ENCODE measurements at regions not wholly inside any gene's neighbourhood (a gene's known extent, or its start where the extent isn't known, plus 50 kb on each side); places are given as distances from the start of the nearest gene placed in this dataset.
"Not testable (repeated sequence)": the region's sequence is repeated elsewhere in the genome, so short reads cannot be mapped to it uniquely, and the experiment has no call there.

DNA sequence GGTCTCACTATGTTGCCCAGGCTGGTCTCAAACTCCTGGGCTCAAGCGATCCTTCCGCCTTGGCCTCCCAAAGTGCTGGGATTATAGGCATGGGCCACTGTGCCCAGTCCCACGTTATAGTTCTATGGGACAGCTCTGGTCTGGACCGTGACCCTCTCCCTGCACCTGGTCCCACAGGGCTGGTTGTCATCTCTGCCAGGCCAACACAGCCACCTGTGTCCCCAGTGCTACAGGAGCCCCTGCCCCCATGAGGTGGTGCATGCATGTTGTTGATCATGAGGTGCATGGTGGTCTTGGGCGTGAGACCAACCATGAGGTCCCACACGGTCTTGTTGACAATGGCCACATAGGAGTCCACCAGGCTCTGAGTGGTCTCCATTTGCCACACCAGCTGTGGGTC lies 51.0 kb upstream of the UBE2Q2 start:
- H3K9ac ChIP-seq (ENCODE audit: insufficient read depth in 1 of 2, low read depth in 2 of 2, low read length in 2 of 2); CTCF ChIA-PET (ENCODE audit: low intra/inter-chr PET ratio); H3K36me3 ChIP-seq (ENCODE audit: control insufficient read depth, insufficient read depth, low read length); H3K27ac ChIP-seq (ENCODE audit: extremely low read depth, low read depth, low read length); H3K9me1 ChIP-seq (ENCODE audit: control insufficient read depth, insufficient read depth, low read length); DNase-seq (ENCODE audit: extremely low read depth in 1 of 4, low spot score in 3 of 4); intact Hi-C loops (cut with micrococcal nuclease); H3K4me1 ChIP-seq (replicated peaks in 1 of 2; ENCODE audit: control insufficient read depth in 2 of 2, insufficient read depth in 2 of 2, low read length in 2 of 2); POLR2A ChIA-PET; H3K79me2 ChIP-seq (ENCODE audit: control insufficient read depth, insufficient read depth, low read length); H3K4me2 ChIP-seq (ENCODE audit: insufficient read depth, low read length); H3K9me3 ChIP-seq (replicated peaks; ENCODE audit: control insufficient read depth, insufficient read depth, low read depth, low read length); H3K4me3 ChIP-seq; H2AFZ ChIP-seq (ENCODE audit: low read depth, low read length); ATAC-seq; FAIRE-seq; BruUV-seq (replicated peaks); H4K20me1 ChIP-seq (replicated peaks; ENCODE audit: control insufficient read depth, insufficient read depth, low read length): not testable (repeated sequence)
- peaks cover 16 to 31% of the 10 kb centered on the region in 2 experiments for H3K27me3 ChIP-seq (ENCODE audit: control insufficient read depth in 2 of 2, insufficient read depth in 2 of 2, low read length in 2 of 2)
- 12% methylated on average over 5 of the region's 6 CpGs for WGBS (ENCODE audit: insufficient coverage, low coverage, missing lambda C conversion rate)
- in situ Hi-C loops (cut with MboI), result loop anchor here (5.0 kb wide), 2 partner anchors 60 to 105 kb away; no protein-coding TSS in a partner anchor

- ChIA-PET CTCF (ENCODE audit: low intra/inter-chr PET ratio) (no interaction called here), POLR2A (interaction anchor here (0.6 kb wide), 3 partner anchors 8 to 1250 kb away, joined by 3 to 5 read pairs (median 4); partner anchors contain the start of gene ARID3B)
- in situ Hi-C loops (cut with MboI), result loop anchor here (5.0 kb wide), 2 partner anchors 59 to 104 kb away; no protein-coding TSS in a partner anchor
- no peak for FAIRE-seq
- H3K4me1 ChIP-seq (replicated peaks in 1 of 2; ENCODE audit: control insufficient read depth in 2 of 2, insufficient read depth in 2 of 2, low read length in 2 of 2), result peaks cover 0 to 8% of the 10 kb centered on the region in 2 experiments; a peak in 2 of 5 replicates
- H3K9me3 ChIP-seq (replicated peaks; ENCODE audit: control insufficient read depth, insufficient read depth, low read depth, low read length), result no peaks in the 10 kb centered on the region
- no peaks in the 10 kb centered on the region for H3K9me1 ChIP-seq (ENCODE audit: control insufficient read depth, insufficient read depth, low read length)
- H4K20me1 ChIP-seq (replicated peaks; ENCODE audit: control insufficient read depth, insufficient read depth, low read length), result no peaks in the 10 kb centered on the region
- peak overlapping the region; percentile 45; the same call in 1 of the 2 replicates for H2AFZ ChIP-seq (ENCODE audit: low read depth, low read length)
- DNase-seq (ENCODE audit: extremely low read depth in 1 of 4, low spot score in 3 of 4), result no peak
- peaks cover 14 to 32% of the 10 kb centered on the region in 2 experiments for H3K27me3 ChIP-seq (ENCODE audit: control insufficient read depth in 2 of 2, insufficient read depth in 2 of 2, low read length in 2 of 2)
- no peak for ATAC-seq
- WGBS (ENCODE audit: insufficient coverage, low coverage, missing lambda C conversion rate), result 5% methylated on average over 14 of the region's 14 CpGs
- H3K9ac ChIP-seq (ENCODE audit: insufficient read depth in 1 of 2, low read depth in 2 of 2, low read length in 2 of 2), result peak overlapping the region in 1 of 2 experiments; percentile 52; a peak in 1 of 4 replicates
- intact Hi-C loops (cut with micrococcal nuclease), result no loop called here
- no peak overlapping the region for H3K4me2 ChIP-seq (ENCODE audit: insufficient read depth, low read length)
- H3K4me3 ChIP-seq, result no peak overlapping the region
- BruUV-seq (replicated peaks), result no TSS peak
- no peak overlapping the region for H3K27ac ChIP-seq (ENCODE audit: extremely low read depth, low read depth, low read length)
- TF ChIP-seq ELF2 (CRISPR knock-in tag; IDR thresholded peaks at IDR 0.05) (no peak), TAF1 (IDR thresholded peaks at IDR 0.05; ENCODE audit: control insufficient read depth, extremely low read depth, insufficient read depth, low read length, severe bottlenecking) (no peak), ZNF197 (CRISPR knock-in tag; IDR thresholded peaks at IDR 0.05; ENCODE audit: low read depth) (no peak), NBN (IDR thresholded peaks at IDR 0.05; ENCODE audit: low read depth) (no peak), ZFPM2 (CRISPR knock-in tag; IDR thresholded peaks at IDR 0.05) (no peak), ELF4 (CRISPR knock-in tag; IDR thresholded peaks at IDR 0.05) (no peak), HNRNPL (IDR thresholded peaks at IDR 0.05; ENCODE audit: low read depth, low read length) (no peak), KHSRP (IDR thresholded peaks at IDR 0.05) (no peak)
- H3K79me2 ChIP-seq (ENCODE audit: control insufficient read depth, insufficient read depth, low read length), result no peaks in the 10 kb centered on the region
- no peaks in the 10 kb centered on the region for H3K36me3 ChIP-seq (ENCODE audit: control insufficient read depth, insufficient read depth, low read length)
Measured at GRCh38 chr15:75791337-75791713, 51.9 kb upstream of the UBE2Q2 start.
